Neural cell (in vitro differentiated cells): ENCODE measurements at regions not wholly inside any gene's neighbourhood (a gene's known extent, or its start where the extent isn't known, plus 50 kb on each side); places are given as distances from the start of the nearest gene placed in this dataset.

ENCODE experiments used
- H2AFZ ChIP-seq: fragments of 200-600, 300-800 bp; sonication (generic), shearing (Covaris generic); 2 replicates; pipeline ENCODE4 v1.6.0; 2014; ENCODE audit warnings: low read depth, mild to moderate bottlenecking, antibody characterized with exemption, low read length, moderate library complexity
- H3F3A ChIP-seq: fragments of 200-600 bp; shearing (Covaris generic); 2 replicates; pipeline ENCODE4 v1.6.1; 2016; ENCODE audit warnings: mild to moderate bottlenecking, moderate library complexity, mixed read lengths, antibody characterized with exemption, low read length; ENCODE audit not compliant: insufficient read depth, poor library complexity, severe bottlenecking
- H3K27ac ChIP-seq: fragments of 200-600, 300-800 bp; sonication (generic), shearing (Covaris generic); 2 replicates; pipeline ENCODE4 v1.5.1; 2014; ENCODE audit warnings: mild to moderate bottlenecking, low read length, moderate library complexity
- H3K27me3 ChIP-seq: fragments of 300-800, 200-600 bp; sonication (generic), shearing (Covaris generic); 2 replicates; pipeline ENCODE4 v1.6.0; 2014; ENCODE audit warnings: mild to moderate bottlenecking, low read depth, low read length, moderate library complexity; ENCODE audit not compliant: insufficient read depth
- H3K36me3 ChIP-seq: fragments of 300-800, 200-600 bp; sonication (generic), shearing (Covaris generic); 2 replicates; pipeline ENCODE4 v1.5.1; 2014; ENCODE audit warnings: mild to moderate bottlenecking, antibody characterized with exemption, low read length, moderate library complexity; ENCODE audit not compliant: insufficient read depth
- H3K4me2 ChIP-seq: fragments of 300-800, 200-600 bp; sonication (generic), shearing (Covaris generic); 2 replicates; pipeline ENCODE4 v1.6.0; 2014; ENCODE audit warnings: mild to moderate bottlenecking, low read length
- H3K4me3 ChIP-seq: fragments of 300-800, 200-600 bp; sonication (generic), shearing (Covaris generic); 2 replicates; pipeline ENCODE4 v1.5.1; 2014; ENCODE audit warnings: mild to moderate bottlenecking, low read length, moderate library complexity
- H3K79me2 ChIP-seq: fragments of 200-600 bp; shearing (Covaris generic); replicated peaks from 2 replicates; pipeline ENCODE4 v1.6.0; 2014; ENCODE audit warnings: mild to moderate bottlenecking, low read length, moderate library complexity; ENCODE audit not compliant: insufficient read depth
- H3K9ac ChIP-seq: fragments of 300-800, 200-600 bp; sonication (generic), shearing (Covaris generic); 2 replicates; pipeline ENCODE4 v1.6.1; 2016; ENCODE audit warnings: mild to moderate bottlenecking, low read length, mixed read lengths
- H3K9me2 ChIP-seq: fragments of 200-600 bp; shearing (Covaris generic); 2 replicates; pipeline ENCODE4 v1.6.1; 2016; ENCODE audit warnings: mild to moderate bottlenecking, low read length, mixed read lengths; ENCODE audit not compliant: insufficient read depth
- H3K9me3 ChIP-seq: fragments of 200-600, 300-800 bp; sonication (generic), shearing (Covaris generic); 2 replicates; pipeline ENCODE4 v1.6.1; 2016; ENCODE audit warnings: mild to moderate bottlenecking, mixed run types, low read length, moderate library complexity, mixed read lengths
- H4K20me1 ChIP-seq: fragments of 200-600 bp; shearing (Covaris generic); 2 replicates; pipeline ENCODE4 v1.6.1; 2016; ENCODE audit warnings: mild to moderate bottlenecking, mixed run types; ENCODE audit not compliant: insufficient read depth
- EP300 ChIP-seq: fragments of 450-650 bp; conservative IDR thresholded peaks from 2 replicates; pipeline ENCODE4 v1.6.1; 2014; ENCODE audit warnings: antibody characterized with exemption, mild to moderate bottlenecking, moderate library complexity; ENCODE audit not compliant: poor library complexity, severe bottlenecking
- EZH2 ChIP-seq: fragments of 200-600, 300-800 bp; shearing (Covaris generic), sonication (generic); IDR thresholded peaks from 2 replicates; pipeline ENCODE4 v1.6.1; 2014; ENCODE audit warnings: antibody characterized with exemption, low read length, borderline replicate concordance, mild to moderate bottlenecking; ENCODE audit not compliant: insufficient read depth, poor library complexity, severe bottlenecking
- MXI1 ChIP-seq: fragments of 450-650 bp; conservative IDR thresholded peaks from 2 replicates; pipeline ENCODE4 v1.6.1; 2014; ENCODE audit warnings: antibody characterized with exemption, mild to moderate bottlenecking; ENCODE audit not compliant: poor library complexity, severe bottlenecking
- POLR2AphosphoS5 ChIP-seq: IDR thresholded peaks from 2 replicates; pipeline ENCODE4 v1.6.1; 2012
- RAD21 ChIP-seq: fragments of 450-650 bp; conservative IDR thresholded peaks from 2 replicates; pipeline ENCODE4 v1.6.1; 2014; ENCODE audit warnings: antibody characterized with exemption, mild to moderate bottlenecking, moderate library complexity
- REST ChIP-seq: IDR thresholded peaks from 2 replicates; pipeline ENCODE4 v1.6.1; 2012; ENCODE audit warnings: borderline replicate concordance
- SMC3 ChIP-seq: fragments of 450-650 bp; conservative IDR thresholded peaks from 2 replicates; pipeline ENCODE4 v1.6.1; 2014; ENCODE audit warnings: antibody characterized with exemption, mild to moderate bottlenecking, moderate library complexity; ENCODE audit not compliant: poor library complexity
- TAF1 ChIP-seq: IDR thresholded peaks from 2 replicates; pipeline ENCODE4 v1.6.1; 2012; ENCODE audit warnings: low read depth
- TF ChIP-seq, protein P1 (sequence below): fragments of 450-650 bp; IDR thresholded peaks from 2 replicates; pipeline ENCODE4 v1.5.1; 2014; ENCODE audit warnings: antibody characterized with exemption, mild to moderate bottlenecking, moderate library complexity; ENCODE audit not compliant: poor library complexity, severe bottlenecking

DNA sequence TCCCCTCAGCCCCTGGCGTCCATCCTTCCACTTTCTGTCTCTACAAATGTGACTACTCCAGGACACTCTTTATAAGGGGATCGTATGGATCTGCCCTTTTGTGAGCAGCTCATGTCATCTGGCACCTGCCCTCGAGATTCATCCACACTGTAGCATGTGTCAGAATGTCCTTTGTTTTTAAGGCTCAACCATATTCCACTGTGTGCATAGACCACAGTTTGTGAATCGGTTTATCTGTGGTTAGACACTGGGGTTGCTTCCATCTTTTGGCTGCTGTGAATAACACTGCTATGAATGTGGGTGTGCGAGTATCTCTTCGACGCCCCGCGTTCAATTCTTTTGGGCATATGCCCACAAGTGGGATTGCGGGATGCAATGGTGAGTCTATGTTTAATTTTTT, 167.9 kb downstream of the NUP210 start:
- no peak overlapping the region for H3K27ac ChIP-seq
- TF ChIP-seq REST = no peak
- TF ChIP-seq RAD21 = no peak
- no peak for TF ChIP-seq MXI1
- TF ChIP-seq POLR2AphosphoS5 = no peak
- TF ChIP-seq EZH2 = no peak
- TF ChIP-seq, protein P1, sequence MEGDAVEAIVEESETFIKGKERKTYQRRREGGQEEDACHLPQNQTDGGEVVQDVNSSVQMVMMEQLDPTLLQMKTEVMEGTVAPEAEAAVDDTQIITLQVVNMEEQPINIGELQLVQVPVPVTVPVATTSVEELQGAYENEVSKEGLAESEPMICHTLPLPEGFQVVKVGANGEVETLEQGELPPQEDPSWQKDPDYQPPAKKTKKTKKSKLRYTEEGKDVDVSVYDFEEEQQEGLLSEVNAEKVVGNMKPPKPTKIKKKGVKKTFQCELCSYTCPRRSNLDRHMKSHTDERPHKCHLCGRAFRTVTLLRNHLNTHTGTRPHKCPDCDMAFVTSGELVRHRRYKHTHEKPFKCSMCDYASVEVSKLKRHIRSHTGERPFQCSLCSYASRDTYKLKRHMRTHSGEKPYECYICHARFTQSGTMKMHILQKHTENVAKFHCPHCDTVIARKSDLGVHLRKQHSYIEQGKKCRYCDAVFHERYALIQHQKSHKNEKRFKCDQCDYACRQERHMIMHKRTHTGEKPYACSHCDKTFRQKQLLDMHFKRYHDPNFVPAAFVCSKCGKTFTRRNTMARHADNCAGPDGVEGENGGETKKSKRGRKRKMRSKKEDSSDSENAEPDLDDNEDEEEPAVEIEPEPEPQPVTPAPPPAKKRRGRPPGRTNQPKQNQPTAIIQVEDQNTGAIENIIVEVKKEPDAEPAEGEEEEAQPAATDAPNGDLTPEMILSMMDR = no peak
- no peak for TF ChIP-seq SMC3
- no peak for TF ChIP-seq TAF1
- no peak for TF ChIP-seq EP300

DNA sequence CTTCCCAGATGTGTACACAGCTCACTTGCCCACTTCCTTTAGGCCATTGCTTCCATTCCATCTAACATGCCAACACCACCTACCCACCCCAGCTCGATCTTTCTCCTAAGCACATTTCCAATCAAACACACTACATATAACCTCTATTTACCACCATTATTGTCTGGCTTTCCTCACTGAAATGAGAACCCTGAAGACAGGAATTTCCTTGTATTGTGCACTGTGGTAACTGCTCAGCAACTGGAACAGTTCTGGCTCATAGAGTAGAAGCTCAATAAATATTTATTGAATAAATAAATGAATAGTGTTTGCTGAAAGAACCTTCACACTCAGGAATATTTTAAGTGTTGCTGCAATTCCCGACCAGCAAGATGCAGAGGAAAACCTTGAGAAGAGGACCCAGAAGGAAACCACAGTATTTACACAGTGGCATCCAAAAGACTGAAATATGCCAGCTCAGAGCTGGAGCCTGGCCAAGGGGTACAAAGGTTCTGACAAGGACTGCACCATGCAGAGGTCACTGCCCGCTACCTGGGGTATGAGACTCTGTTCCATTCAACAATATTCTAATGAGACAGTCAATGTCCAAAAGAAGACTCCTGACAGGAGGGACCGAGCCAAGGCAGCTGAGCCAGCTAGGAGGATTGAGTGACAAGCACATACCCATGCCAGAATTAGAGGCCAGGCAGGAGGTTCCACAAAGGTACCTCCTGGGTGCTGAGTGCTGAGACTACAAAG, 168.8 kb downstream of the NUP210 start:
- H3F3A ChIP-seq = no peaks in the 10 kb centered on the region
- no peaks in the 10 kb centered on the region for H3K36me3 ChIP-seq
- TF ChIP-seq EP300 (no peak), RAD21 (no peak), TAF1 (no peak), MXI1 (no peak), SMC3 (no peak), EZH2 (no peak), REST (no peak)
- TF ChIP-seq, protein P1 = no peak
- H3K9ac ChIP-seq = no peak overlapping the region
- H3K27ac ChIP-seq = no peak overlapping the region
- H3K27me3 ChIP-seq = no peaks in the 10 kb centered on the region
- no peak overlapping the region for H2AFZ ChIP-seq
- no peaks in the 10 kb centered on the region for H3K9me2 ChIP-seq
- no peaks in the 10 kb centered on the region for H4K20me1 ChIP-seq
- no peaks in the 10 kb centered on the region for H3K79me2 ChIP-seq
- H3K9me3 ChIP-seq = no peaks in the 10 kb centered on the region
- H3K4me3 ChIP-seq = no peak overlapping the region
- no peak overlapping the region for H3K4me2 ChIP-seq

More for the DNA sequence above, 167.9 kb downstream of the NUP210 start:
- Histone ChIP-seq H3K9me2 (no peaks in the 10 kb centered on the region), H4K20me1 (no peaks in the 10 kb centered on the region), H3K79me2 (no peaks in the 10 kb centered on the region), H3K9ac (no peak overlapping the region), H3K9me3 (no peaks in the 10 kb centered on the region), H3K27me3 (no peaks in the 10 kb centered on the region), H3F3A (no peaks in the 10 kb centered on the region), H3K36me3 (no peaks in the 10 kb centered on the region), H3K4me2 (no peak overlapping the region), H3K4me3 (no peak overlapping the region), H2AFZ (no peak overlapping the region)
